Natural killer cell (primary cell): ENCODE measurements at regions not wholly inside any gene's neighbourhood (a gene's known extent, or its start where the extent isn't known, plus 50 kb on each side); places are given as distances from the start of the nearest gene placed in this dataset.
"Not testable (repeated sequence)": the region's sequence is repeated elsewhere in the genome, so short reads cannot be mapped to it uniquely, and the experiment has no call there.

Experiments
- ATAC-seq, 3 donors: fragments of 150-1000 bp in 2 of 3; fragments of 200-7000 bp in 1 of 3; cut with Tn5 transposase; 1 replicate in 1 of 3; 2 replicates in 2 of 3; pipeline ENCODE4 v1.10.0; 2021; ENCODE audit warnings: mild to moderate bottlenecking in 2 of 3, moderate library complexity in 2 of 3
- DNase-seq, 2 donors: peaks; one replicate each; pipeline versions ENCODE4 v3.0.0 to v3.0.0-alpha.2; 2013 to 2021; ENCODE audit warnings: mixed read lengths in 1 of 2
- H3K27ac ChIP-seq: one replicate; pipeline ENCODE4 v1.5.1; 2013; ENCODE audit warnings: mild to moderate bottlenecking, low read length
- H3K27me3 ChIP-seq: one replicate; pipeline ENCODE4 v1.6.1; 2013; ENCODE audit warnings: low read length; ENCODE audit not compliant: control insufficient read depth, insufficient read depth
- H3K36me3 ChIP-seq: one replicate; pipeline ENCODE4 v1.6.1; 2013; ENCODE audit warnings: low read length; ENCODE audit not compliant: control insufficient read depth, insufficient read depth
- H3K4me1 ChIP-seq: one replicate; pipeline ENCODE4 v1.6.1; 2013; ENCODE audit warnings: low read length; ENCODE audit not compliant: control insufficient read depth, insufficient read depth
- H3K4me3 ChIP-seq: one replicate; pipeline ENCODE4 v1.5.1; 2013; ENCODE audit warnings: low read length
- H3K9me3 ChIP-seq: one replicate; pipeline ENCODE4 v1.6.1; 2013; ENCODE audit warnings: low read length; ENCODE audit not compliant: control insufficient read depth, insufficient read depth
- H3K27ac Mint-ChIP-seq, 2 donors: one replicate each; pipeline ENCODE4 v1.8.0; 2022; ENCODE audit warnings: mild to moderate bottlenecking in 2 of 2, mixed read lengths in 2 of 2, moderate library complexity in 1 of 2
- H3K27me3 Mint-ChIP-seq, 2 donors: one replicate each; pipeline ENCODE4 v1.8.0; 2022; ENCODE audit warnings: low read depth in 2 of 2, mixed read lengths in 2 of 2
- H3K36me3 Mint-ChIP-seq: one replicate; pipeline ENCODE4 v1.8.0; 2022; ENCODE audit warnings: mixed read lengths
- H3K4me1 Mint-ChIP-seq, 2 donors: one replicate each; pipeline ENCODE4 v1.8.0; 2022; ENCODE audit warnings: mixed read lengths in 2 of 2
- H3K4me3 Mint-ChIP-seq: one replicate; pipeline ENCODE4 v1.8.0; 2022; ENCODE audit warnings: mild to moderate bottlenecking, moderate library complexity, mixed read lengths
- H3K9me3 Mint-ChIP-seq, 2 donors: one replicate each; pipeline ENCODE4 v1.8.0; 2022; ENCODE audit warnings: mixed read lengths in 2 of 2
- CTCF ChIP-seq: fragments of 200-600 bp; IDR thresholded peaks from one replicate; pipeline ENCODE4 v1.8.0; 2022; ENCODE audit warnings: antibody characterized with exemption
- WGBS: methylation state at CpG from one replicate; pipeline ENCODE4 v1.1.7; 2013; ENCODE audit warnings: missing lambda C conversion rate; ENCODE audit not compliant: insufficient coverage; 5-methylcytosine and 5-hydroxymethylcytosine counted together
- intact Hi-C: fragments of 100-400 bp; cut with micrococcal nuclease; formaldehyde crosslinking; loops from one replicate; pipeline ENCODE4 v1.14.2; 2022

- Mint-ChIP-seq H3K4me3 (no peak overlapping the region), H3K27me3 (peaks cover 49 to 53% of the 10 kb centered on the region in 2 donors), H3K9me3 (peaks cover 3 to 15% of the 10 kb centered on the region in 2 donors), H3K4me1 (peaks cover 0 to 5% of the 10 kb centered on the region in 2 donors), H3K27ac (no peak overlapping the region), H3K36me3 (peaks cover 26% of the 10 kb centered on the region)
- Histone ChIP-seq H3K27ac (no peak overlapping the region), H3K4me1 (no peaks in the 10 kb centered on the region), H3K9me3 (peaks cover 17% of the 10 kb centered on the region), H3K27me3 (peaks cover 29% of the 10 kb centered on the region), H3K36me3 (no peaks in the 10 kb centered on the region), H3K4me3 (no peak overlapping the region)
- TF ChIP-seq CTCF: no peak
- DNase-seq (peak in 1 of 2 donors; percentile 5), ATAC-seq (no peak)
- WGBS: 21% methylated on average over 28 of the region's 28 CpGs
- intact Hi-C loops: no loop called here
These were observed 83.7 kb upstream of the ZNF322 start for GRCh38 chr6:26743157-26743821.

- no peak for TF ChIP-seq CTCF
- no peak overlapping the region for H3K4me3 Mint-ChIP-seq
These were observed 84.6 kb upstream of the ZNF322 start for GRCh38 chr6:26743941-26744699.

GRCh38 chr6:26744837-26745282 is 85.3 kb upstream of the ZNF322 start:
- H3K4me3 ChIP-seq, intact Hi-C loops, H3K36me3 ChIP-seq, H3K27ac ChIP-seq, H3K27ac Mint-ChIP-seq, H3K4me3 Mint-ChIP-seq, DNase-seq, H3K4me1 ChIP-seq, ATAC-seq: not testable (repeated sequence)
- H3K9me3 ChIP-seq: peaks cover 23% of the 10 kb centered on the region
- Mint-ChIP-seq H3K36me3 (peaks cover 28% of the 10 kb centered on the region), H3K4me1 (peaks cover 0 to 17% of the 10 kb centered on the region in 2 donors), H3K9me3 (peaks cover 3 to 15% of the 10 kb centered on the region in 2 donors), H3K27me3 (peaks cover 61 to 62% of the 10 kb centered on the region in 2 donors)
- WGBS: 7% methylated on average over 7 of the region's 8 CpGs
- H3K27me3 ChIP-seq: peaks cover 38% of the 10 kb centered on the region

More at GRCh38 chr6:26743941-26744699, 84.6 kb upstream of the ZNF322 start:
- peaks cover 36% of the 10 kb centered on the region for H3K27me3 ChIP-seq
- Mint-ChIP-seq H3K36me3 (peaks cover 28% of the 10 kb centered on the region), H3K27me3 (peaks cover 56 to 60% of the 10 kb centered on the region in 2 donors), H3K4me1 (peaks cover 0 to 10% of the 10 kb centered on the region in 2 donors), H3K9me3 (peaks cover 3 to 15% of the 10 kb centered on the region in 2 donors), H3K27ac (no peak overlapping the region)
- H3K4me3 ChIP-seq: no peak overlapping the region
- no peaks in the 10 kb centered on the region for H3K36me3 ChIP-seq
- ATAC-seq: no peak
- intact Hi-C loops: no loop called here
- DNase-seq: peak in 1 of 2 donors; percentile 9
- no peak overlapping the region for H3K27ac ChIP-seq
- H3K9me3 ChIP-seq: peaks cover 20% of the 10 kb centered on the region
- 12% methylated on average over 26 of the region's 27 CpGs for WGBS
- H3K4me1 ChIP-seq: no peaks in the 10 kb centered on the region

GRCh38 chr6:26745964-26746363 is 86.4 kb upstream of the ZNF322 start:
- DNase-seq, H3K4me3 ChIP-seq, intact Hi-C loops, H3K4me3 Mint-ChIP-seq, ATAC-seq, H3K4me1 ChIP-seq, H3K27ac Mint-ChIP-seq, H3K36me3 ChIP-seq, H3K27ac ChIP-seq: not testable (repeated sequence)
- H3K27me3 ChIP-seq: peaks cover 38% of the 10 kb centered on the region
- Mint-ChIP-seq H3K27me3 (peaks cover 65 to 68% of the 10 kb centered on the region in 2 donors), H3K36me3 (peaks cover 28% of the 10 kb centered on the region), H3K4me1 (peaks cover 0 to 20% of the 10 kb centered on the region in 2 donors), H3K9me3 (peaks cover 5 to 15% of the 10 kb centered on the region in 2 donors)
- 22% methylated on average over 6 of the region's 8 CpGs for WGBS
- H3K9me3 ChIP-seq: peaks cover 23% of the 10 kb centered on the region

GRCh38 chr6:26749126-26749758 is 89.7 kb upstream of the ZNF322 start:
- H3K27ac Mint-ChIP-seq, H3K9me3 Mint-ChIP-seq: not testable (repeated sequence)
- H3K27me3 Mint-ChIP-seq: peaks cover 46 to 50% of the 10 kb centered on the region in 2 donors

GRCh38 chr6:26749759-26750126 is 90.2 kb upstream of the ZNF322 start:
- Mint-ChIP-seq H3K27me3 (peaks cover 46 to 47% of the 10 kb centered on the region in 2 donors), H3K4me1 (peaks cover 0 to 15% of the 10 kb centered on the region in 2 donors)
- H3K27ac ChIP-seq, H3K4me3 ChIP-seq, ATAC-seq, H3K4me1 ChIP-seq, intact Hi-C loops, DNase-seq, H3K4me3 Mint-ChIP-seq, H3K36me3 ChIP-seq, H3K27ac Mint-ChIP-seq, H3K9me3 Mint-ChIP-seq, H3K36me3 Mint-ChIP-seq: not testable (repeated sequence)
- Histone ChIP-seq H3K27me3 (peaks cover 29% of the 10 kb centered on the region), H3K9me3 (peaks cover 13% of the 10 kb centered on the region)
- WGBS: 10% methylated on average over 9 of the region's 9 CpGs

More at GRCh38 chr6:26749126-26749758, 89.7 kb upstream of the ZNF322 start:
- H3K9me3 ChIP-seq: peaks cover 11% of the 10 kb centered on the region
- H3K4me3 ChIP-seq, ATAC-seq, H3K36me3 ChIP-seq, H3K4me1 ChIP-seq, intact Hi-C loops, H3K4me3 Mint-ChIP-seq, H3K36me3 Mint-ChIP-seq, H3K27ac ChIP-seq: not testable (repeated sequence)
- 17% methylated on average over 16 of the region's 25 CpGs for WGBS
- peaks cover 27% of the 10 kb centered on the region for H3K27me3 ChIP-seq
- peak in 1 of 2 donors; percentile 5 for DNase-seq
- H3K4me1 Mint-ChIP-seq: peaks cover 0 to 15% of the 10 kb centered on the region in 2 donors
